Vagina (tissue), 2 donors: ENCODE measurements at regions not wholly inside any gene's neighbourhood (a gene's known extent, or its start where the extent isn't known, plus 50 kb on each side); places are given as distances from the start of the nearest gene placed in this dataset.

Experiments
- DNase-seq, 2 donors: peaks; one replicate each; pipeline ENCODE4 v3.0.0-alpha.2; 2017; ENCODE audit errors: extremely low spot score in 2 of 2
- H3K27ac ChIP-seq: fragments of 200-600 bp; sonication (generic); one replicate; pipeline ENCODE4 v1.5.1; 2019
- H3K27me3 ChIP-seq: fragments of 200-600 bp; sonication (generic); one replicate; pipeline ENCODE4 v1.5.1; 2019
- H3K36me3 ChIP-seq, 2 donors: fragments of 200-600 bp; sonication (generic); one replicate each; pipeline ENCODE4 v1.5.1; 2017 to 2019
- H3K4me1 ChIP-seq: fragments of 200-600 bp; sonication (generic); one replicate; pipeline ENCODE4 v1.5.1; 2019
- H3K4me3 ChIP-seq, 2 donors: fragments of 200-600 bp; sonication (generic); 1 replicate in 1 of 2; 2 replicates in 1 of 2; pipeline ENCODE4 v1.5.1; 2016 to 2019
- H3K9me3 ChIP-seq: fragments of 200-600 bp; sonication (generic); one replicate; pipeline ENCODE4 v1.5.1; 2019
- POLR2A ChIP-seq, 2 donors: fragments of 450-650 bp; IDR thresholded peaks; one replicate each; pipeline ENCODE4 v1.6.1; 2017; ENCODE audit warnings: antibody characterized with exemption in 2 of 2, mild to moderate bottlenecking in 2 of 2, moderate library complexity in 2 of 2
- POLR2AphosphoS5 ChIP-seq, 2 donors: sonication (generic); formaldehyde crosslinking; IDR thresholded peaks; one replicate each; pipeline ENCODE4 v1.9.0; 2017; ENCODE audit warnings: antibody characterized with exemption in 2 of 2, mild to moderate bottlenecking in 2 of 2, low read depth in 1 of 2; ENCODE audit not compliant: insufficient read depth in 1 of 2
- intact Hi-C: fragments of 100-400 bp; cut with DNase I; formaldehyde crosslinking; loops from one replicate; pipeline ENCODE4 v1.15.1; 2023
- TF ChIP-seq, protein P1 (sequence below), 3 experiments: fragments of 450-650 bp in 2 of 3; fragments of 200-600 bp in 1 of 3; sonication (generic) in 1 of 3; IDR thresholded peaks; one replicate each; pipeline ENCODE4 v1.5.1; 2017 to 2019; ENCODE audit warnings: antibody characterized with exemption in 3 of 3, mild to moderate bottlenecking in 2 of 3, moderate library complexity in 2 of 3

DNA sequence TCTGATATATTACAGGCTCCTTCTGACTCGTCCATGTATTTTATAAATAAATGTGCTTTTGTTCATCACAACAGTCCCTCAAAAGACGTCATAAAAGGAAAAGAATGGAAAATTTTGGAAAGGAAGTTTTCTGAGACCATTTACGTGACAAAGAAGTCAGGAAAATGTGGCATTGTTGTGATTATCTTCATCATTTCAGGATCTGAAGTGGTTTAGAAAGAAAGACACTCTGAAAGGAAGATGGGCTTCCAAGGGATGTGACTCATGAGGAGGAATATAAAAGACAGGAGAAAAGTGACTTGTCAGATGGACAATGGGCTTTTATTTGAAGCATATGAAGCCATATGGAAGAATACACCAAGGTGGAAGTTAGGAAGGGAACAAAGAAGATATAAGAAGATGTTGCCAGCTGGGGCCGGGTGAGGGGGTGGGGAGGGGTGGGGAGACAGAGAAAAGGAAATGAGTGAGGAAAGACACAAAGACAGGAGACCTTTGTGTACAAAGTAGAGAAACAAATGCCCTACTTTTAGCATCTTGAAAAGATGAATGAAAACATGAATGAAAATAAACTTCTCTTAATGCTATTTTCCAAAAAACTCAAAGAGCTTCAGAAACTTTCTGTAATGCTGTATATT lies 190.3 kb upstream of the PREP start:
- Histone ChIP-seq H3K4me3 (no peak overlapping the region), H3K36me3 (no peaks in the 10 kb centered on the region), H3K9me3 (no peaks in the 10 kb centered on the region), H3K27ac (no peak overlapping the region), H3K27me3 (no peaks in the 10 kb centered on the region), H3K4me1 (peaks cover 31% of the 10 kb centered on the region)
- TF ChIP-seq, protein P1, sequence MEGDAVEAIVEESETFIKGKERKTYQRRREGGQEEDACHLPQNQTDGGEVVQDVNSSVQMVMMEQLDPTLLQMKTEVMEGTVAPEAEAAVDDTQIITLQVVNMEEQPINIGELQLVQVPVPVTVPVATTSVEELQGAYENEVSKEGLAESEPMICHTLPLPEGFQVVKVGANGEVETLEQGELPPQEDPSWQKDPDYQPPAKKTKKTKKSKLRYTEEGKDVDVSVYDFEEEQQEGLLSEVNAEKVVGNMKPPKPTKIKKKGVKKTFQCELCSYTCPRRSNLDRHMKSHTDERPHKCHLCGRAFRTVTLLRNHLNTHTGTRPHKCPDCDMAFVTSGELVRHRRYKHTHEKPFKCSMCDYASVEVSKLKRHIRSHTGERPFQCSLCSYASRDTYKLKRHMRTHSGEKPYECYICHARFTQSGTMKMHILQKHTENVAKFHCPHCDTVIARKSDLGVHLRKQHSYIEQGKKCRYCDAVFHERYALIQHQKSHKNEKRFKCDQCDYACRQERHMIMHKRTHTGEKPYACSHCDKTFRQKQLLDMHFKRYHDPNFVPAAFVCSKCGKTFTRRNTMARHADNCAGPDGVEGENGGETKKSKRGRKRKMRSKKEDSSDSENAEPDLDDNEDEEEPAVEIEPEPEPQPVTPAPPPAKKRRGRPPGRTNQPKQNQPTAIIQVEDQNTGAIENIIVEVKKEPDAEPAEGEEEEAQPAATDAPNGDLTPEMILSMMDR (IDR thresholded peaks at IDR 0.05), result no peak
- TF ChIP-seq POLR2AphosphoS5 (IDR thresholded peaks at IDR 0.05; ENCODE audit: insufficient read depth in 1 of 2, low read depth in 1 of 2) (no peak), POLR2A (IDR thresholded peaks at IDR 0.05) (no peak)
- DNase-seq, result no peak
- intact Hi-C loops, result no loop called here

DNA sequence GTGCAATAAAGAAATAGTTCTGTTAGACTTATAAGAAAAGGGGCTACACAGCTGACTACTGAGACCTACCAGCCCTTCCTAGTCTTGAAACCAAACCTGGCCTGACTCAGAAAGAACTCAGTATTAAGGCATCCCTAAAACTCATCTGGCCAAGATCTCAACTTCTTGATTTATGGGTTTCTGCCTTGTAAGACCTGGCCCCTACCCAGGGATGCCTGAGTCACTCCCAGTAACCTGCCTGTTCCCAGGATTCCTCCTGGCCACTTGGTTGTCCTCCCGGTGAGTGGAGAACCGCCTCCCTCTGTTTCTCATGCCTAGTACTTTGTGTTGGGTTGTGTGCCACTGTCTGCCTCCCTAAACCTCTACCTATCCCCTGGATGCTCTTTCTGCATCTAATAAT lies 189.4 kb upstream of the PREP start:
- Histone ChIP-seq H3K36me3 (no peaks in the 10 kb centered on the region), H3K27ac (no peak overlapping the region), H3K27me3 (no peaks in the 10 kb centered on the region), H3K9me3 (no peaks in the 10 kb centered on the region), H3K4me3 (no peak overlapping the region), H3K4me1 (peaks cover 31% of the 10 kb centered on the region)
- intact Hi-C loops, result no loop called here
- TF ChIP-seq POLR2AphosphoS5 (IDR thresholded peaks at IDR 0.05; ENCODE audit: insufficient read depth in 1 of 2, low read depth in 1 of 2) (no peak), POLR2A (IDR thresholded peaks at IDR 0.05) (no peak)
- TF ChIP-seq, protein P1 (IDR thresholded peaks at IDR 0.05), result no peak
- DNase-seq, result no peak

DNA sequence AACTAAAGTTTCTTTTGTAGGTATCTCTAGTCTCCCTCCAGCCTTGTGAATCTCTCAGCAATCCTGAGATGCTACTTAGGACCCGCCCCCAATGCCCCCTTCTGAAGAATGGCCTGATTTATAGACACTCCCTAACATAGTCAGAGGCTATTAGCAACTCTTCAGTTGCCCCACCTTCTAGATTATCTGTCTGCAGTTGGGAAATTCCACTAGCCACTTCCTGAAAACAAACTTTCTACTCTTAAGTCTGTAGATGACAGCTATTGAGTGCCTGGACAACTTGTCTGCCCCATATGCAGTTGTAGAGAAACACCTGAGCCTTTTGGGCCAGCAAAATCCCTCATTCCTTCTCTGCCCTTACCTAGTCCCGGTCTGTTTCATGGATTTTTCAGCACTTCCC lies 188.2 kb upstream of the PREP start:
- H3K27me3 ChIP-seq, result no peaks in the 10 kb centered on the region
- no peaks in the 10 kb centered on the region for H3K9me3 ChIP-seq
- DNase-seq, result no peak
- H3K36me3 ChIP-seq, result no peaks in the 10 kb centered on the region
- TF ChIP-seq POLR2A (IDR thresholded peaks at IDR 0.05), result no peak
- no peak for TF ChIP-seq POLR2AphosphoS5 (IDR thresholded peaks at IDR 0.05; ENCODE audit: insufficient read depth in 1 of 2, low read depth in 1 of 2)
- TF ChIP-seq, protein P1 (IDR thresholded peaks at IDR 0.05), result no peak
- peaks cover 24% of the 10 kb centered on the region for H3K4me1 ChIP-seq
- no peak overlapping the region for H3K27ac ChIP-seq
- intact Hi-C loops, result no loop called here
- no peak overlapping the region for H3K4me3 ChIP-seq

DNA sequence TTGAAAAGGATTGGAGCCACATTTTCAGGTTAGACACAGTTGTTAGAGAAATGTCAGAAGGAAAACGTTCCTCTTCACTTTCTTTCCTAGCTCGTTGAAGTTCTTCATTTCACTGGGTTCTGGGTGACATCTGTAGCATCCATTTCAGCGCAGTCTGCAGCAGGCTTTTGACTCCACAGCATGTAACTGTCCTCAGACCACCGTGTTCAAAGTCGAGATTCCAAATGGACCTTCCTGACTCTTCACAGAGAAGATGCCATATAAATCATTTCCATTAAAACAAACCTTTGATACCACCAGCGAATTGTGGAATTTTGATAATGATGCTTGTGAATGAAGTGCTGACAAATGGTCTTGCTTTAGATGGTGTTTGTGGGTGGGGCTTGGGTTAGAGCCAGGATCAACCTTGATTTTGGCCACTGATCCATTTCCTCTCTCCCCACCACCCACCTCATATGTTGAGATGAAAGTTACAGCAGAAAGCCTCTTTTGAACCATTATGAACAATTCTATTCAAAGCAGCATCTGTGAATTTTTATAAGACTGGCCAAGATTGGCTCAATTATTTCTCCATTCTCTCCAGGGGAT lies 185.3 kb upstream of the PREP start:
- intact Hi-C loops, result no loop called here
- TF ChIP-seq POLR2A (IDR thresholded peaks at IDR 0.05) (no peak), POLR2AphosphoS5 (IDR thresholded peaks at IDR 0.05; ENCODE audit: insufficient read depth in 1 of 2, low read depth in 1 of 2) (no peak)
- TF ChIP-seq, protein P1 (IDR thresholded peaks at IDR 0.05), result no peak
- no peak overlapping the region for H3K4me3 ChIP-seq

More for the DNA sequence above, 185.3 kb upstream of the PREP start:
- Histone ChIP-seq H3K27me3 (no peaks in the 10 kb centered on the region), H3K36me3 (no peaks in the 10 kb centered on the region), H3K27ac (no peak overlapping the region), H3K9me3 (no peaks in the 10 kb centered on the region), H3K4me1 (peaks cover 6% of the 10 kb centered on the region)
- no peak for DNase-seq
